C1 segment of cervical spinal cord (tissue), 14 donors: ENCODE measurements at regions not wholly inside any gene's neighbourhood (a gene's known extent, or its start where the extent isn't known, plus 50 kb on each side); places are given as distances from the start of the nearest gene placed in this dataset.

ENCODE experiments used
- DNase-seq, 14 donors: peaks; one replicate each; lab custom pipeline; 2025; lab: John Stamatoyannopoulos, UW

DNA sequence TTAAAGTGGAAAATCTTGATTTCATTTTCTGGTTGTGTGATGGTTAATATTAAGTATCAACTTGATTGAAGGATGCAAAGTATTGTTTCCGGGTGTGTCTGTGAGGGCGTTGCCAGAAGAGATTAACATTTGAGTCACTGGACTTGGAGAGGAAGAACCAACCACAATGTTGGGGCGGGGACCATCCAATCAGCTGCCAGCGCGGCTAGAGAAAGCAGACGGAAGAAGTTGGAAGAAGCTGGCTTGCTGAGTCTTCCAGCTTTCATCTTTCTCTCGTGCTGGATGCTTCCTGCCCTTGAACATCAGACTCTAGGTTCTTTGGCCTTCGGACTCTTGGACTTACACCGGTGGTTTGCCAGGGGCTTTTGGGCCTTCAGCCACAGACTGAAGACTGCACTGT is 832.6 kb upstream of the TMPRSS15 start:
- no peak for DNase-seq

DNA sequence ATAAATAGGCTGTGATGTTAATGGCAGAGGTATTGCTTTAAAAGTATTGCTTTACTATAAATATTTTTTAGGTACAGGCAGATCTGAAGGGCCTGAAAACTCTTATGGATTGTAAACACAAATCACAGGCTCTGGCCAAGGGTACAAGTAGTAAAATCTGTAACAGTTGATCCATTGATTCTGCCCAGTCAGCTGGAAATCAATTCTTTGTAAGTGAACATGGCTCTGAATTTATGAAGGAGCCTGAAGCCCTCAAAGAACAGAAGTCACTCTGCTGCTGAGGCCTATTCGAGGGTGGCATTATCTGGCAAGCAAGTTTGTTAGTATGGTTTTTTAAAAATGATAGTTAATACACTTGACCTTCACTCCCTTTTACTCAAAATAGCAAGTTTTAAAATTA is 834.0 kb upstream of the TMPRSS15 start:
- peak in 1 of 14 donors; percentile 5 for DNase-seq

DNA sequence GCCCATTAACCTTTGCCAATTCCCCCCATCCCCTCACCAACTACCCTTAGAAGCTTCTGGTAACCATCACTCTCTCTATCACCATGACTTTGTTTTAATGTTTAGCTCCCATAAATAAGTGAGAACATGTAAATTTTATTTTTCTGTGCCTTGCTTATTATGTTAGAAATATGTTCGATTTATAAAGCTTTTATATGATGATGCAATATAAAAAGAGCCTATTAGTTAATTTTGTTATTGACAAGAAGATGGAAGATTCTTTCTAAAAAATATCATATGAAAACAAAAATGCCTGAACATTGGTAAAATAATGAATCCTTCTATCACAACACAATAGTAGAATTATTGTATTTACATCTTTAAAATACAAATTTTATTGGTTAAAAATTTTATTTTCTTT is 836.1 kb upstream of the TMPRSS15 start:
- DNase-seq: no peak

DNA sequence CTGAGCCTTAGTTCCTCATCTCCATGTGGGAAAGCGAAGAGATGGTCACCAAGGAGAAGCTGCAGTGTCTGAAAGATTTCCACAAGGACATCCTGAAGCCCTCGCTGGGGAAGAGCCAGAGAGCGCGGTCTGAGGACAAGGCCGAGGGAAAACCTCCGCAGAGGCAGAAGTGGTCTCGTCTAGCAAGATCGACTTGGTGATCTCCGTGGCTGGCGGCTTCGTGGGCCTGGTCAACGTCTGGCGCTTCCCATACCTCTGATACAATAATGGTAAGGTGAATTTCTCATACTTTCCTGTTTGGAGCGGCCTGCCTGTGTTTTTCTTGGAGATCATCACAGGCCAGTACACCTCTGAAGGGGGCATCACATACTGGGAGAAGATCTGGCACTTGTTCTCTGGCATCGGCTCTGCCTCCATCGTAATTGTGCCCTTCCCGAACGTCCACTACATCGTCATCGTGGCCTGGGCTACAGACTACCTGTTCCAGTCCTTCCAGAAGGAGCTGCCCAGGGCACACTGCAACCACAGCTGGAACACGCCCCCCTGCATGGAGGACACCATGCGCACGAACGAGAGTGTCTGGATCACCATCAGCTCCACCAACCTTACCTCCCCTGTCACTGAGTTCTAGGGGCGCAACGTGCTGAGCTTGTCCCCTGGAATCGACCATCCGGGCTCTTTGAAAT is 841.1 kb upstream of the TMPRSS15 start:
- DNase-seq: no peak

DNA sequence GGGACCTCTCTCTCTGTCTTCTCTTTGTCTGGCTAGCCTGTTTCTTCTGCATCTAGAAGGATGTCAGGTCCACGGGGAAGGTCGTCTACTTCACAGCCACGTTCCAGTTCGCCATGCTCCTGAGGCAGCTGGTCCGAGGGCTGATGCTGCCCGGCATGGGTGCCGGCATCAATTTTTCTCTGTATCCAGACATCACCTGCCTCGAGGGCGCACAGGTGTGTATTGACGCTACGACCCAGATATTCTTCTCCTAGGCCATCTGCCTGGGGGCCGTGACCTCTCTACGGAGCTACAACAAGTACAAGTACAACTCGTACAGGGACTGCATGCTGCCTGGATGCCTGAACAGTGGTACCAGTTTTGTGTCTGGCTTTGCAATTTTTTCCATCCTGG is 841.6 kb upstream of the TMPRSS15 start:
- no peak for DNase-seq

DNA sequence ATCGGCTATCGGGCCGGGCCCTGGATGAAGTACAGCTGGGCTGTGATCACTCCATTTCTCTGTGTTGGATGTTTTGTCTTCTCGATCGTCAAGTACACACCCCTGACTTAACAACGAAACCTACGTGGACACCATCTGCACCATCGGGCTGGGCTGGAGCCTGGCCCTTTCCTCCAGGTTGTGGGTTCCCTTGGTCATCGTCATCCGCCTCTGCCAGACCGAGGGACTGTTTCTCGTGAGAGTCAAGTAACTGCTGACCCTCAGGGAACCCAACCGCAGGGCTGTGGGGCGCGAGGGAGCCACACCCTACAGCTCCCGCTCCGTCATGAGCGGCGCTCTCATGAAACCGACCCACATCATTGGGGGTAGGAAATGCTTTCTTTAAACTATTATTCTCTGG is 842.4 kb upstream of the TMPRSS15 start:
- no peak for DNase-seq

DNA sequence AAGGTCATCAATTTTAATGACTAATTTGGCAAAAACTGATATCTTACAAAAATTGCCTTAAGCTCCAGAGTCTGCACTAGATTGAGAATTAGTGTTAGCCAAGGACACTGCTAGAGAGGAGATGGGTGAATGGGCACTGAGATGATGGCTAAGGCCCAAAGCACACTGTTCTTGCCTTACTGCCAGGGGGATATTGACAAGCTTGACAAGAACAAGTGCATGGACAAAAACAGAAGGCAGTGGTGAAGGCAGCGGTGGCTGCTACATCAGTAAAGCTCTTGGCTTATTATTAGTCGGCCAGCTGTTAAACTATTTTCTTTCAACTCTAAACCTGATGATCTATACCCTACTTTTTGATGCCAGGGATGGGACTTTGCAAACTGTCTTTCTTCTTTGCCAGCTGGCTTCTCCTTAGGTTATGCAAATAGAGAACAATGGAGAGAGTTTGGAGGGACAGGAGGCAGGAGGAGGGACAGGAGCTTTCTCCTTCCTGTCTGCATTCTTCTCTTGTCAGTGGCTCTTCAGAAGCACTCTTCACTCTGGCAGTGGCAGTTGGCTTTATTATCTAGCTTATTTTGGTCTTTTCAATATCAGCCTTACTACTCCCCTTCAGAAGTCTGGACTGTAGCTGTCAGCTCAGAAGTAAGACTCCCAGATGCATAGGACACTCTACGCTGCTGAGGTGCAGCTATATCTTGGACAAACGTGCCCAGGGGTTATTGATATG is 853.5 kb upstream of the TMPRSS15 start:
- no peak for DNase-seq

DNA sequence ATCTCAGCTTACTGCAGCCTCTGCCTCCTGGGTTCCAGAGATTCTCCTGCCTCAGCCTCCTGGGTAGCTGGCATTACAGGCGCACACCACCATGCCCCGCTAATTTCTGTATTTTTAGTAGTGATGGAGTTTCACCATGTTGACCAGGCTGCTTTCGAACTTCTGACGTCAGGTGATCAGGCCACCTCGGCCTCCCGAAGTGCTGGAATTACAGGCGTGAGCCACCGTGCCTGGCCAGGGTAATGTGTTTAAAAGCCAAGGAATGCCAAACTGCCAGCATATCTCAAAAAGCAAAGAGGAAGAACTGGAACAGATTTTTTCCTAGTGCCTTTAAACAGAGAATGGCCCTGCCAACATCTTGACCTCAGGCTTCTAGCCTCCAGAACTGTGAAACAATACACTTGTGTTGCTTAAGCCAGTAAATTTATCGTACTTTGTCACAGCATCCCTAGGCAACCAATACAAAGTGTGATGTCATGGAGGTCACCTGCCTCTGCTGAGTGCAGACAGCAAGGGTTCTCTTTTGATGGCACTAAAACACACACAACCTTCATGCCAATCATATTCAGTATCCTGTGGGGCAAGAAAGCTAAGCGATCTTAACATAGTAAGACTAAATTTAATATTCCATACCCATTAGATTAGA is 858.3 kb upstream of the TMPRSS15 start:
- no peak for DNase-seq

DNA sequence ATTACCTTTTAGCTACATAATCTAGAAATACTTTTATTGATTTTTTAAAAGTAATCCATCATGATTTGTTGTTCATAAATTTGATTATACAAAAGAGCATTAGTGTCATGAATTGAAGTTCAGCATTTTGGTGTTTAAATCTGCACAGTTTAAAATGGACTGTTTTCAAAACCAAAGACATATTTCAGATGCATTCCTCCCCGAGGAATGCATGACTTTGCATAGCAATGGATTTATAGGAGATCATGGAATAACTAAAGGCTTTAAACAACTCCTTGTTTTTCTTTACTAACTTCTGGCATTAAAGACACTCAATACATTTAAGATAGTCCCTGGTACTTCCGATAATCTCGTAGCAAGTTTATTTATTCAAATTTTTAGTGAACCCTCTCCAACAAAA is 863.1 kb upstream of the TMPRSS15 start:
- no peak for DNase-seq

DNA sequence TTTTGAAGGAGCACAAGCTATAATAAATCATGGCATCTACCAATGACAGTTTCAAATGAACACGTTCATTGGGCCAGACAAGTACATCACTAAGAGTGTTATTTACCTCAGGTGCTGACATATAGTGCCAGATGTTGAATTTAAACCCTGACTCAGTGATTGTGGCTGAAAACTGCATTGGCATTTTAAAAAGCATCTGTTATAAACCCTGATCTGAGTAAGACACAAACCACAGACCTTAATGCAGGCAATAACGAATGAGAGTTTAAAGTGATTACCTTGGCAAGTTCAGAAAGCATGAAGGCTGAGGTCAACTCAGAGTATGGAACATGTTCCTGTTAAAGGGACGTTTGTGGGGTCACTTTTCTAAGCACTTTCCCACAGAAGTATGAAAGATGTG is 865.1 kb upstream of the TMPRSS15 start:
- DNase-seq: no peak

DNA sequence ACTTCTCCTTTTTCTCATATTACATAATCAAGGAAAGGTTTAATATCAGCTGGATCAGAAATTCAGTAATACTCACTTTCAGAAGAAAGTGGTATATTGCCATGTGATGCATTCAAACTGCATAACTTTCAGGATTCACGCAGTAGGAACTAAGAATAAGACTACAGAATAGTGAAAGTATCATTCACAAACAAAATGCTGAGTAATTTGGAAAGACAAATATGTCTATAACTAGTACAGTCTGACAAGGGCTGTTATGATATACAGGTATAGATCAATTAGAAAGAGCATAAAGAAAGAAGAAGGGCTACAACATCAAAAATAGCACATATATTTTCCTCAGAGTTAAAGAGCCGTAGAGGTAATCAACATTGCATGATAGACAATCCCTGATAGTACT is 871.5 kb upstream of the TMPRSS15 start:
- no peak for DNase-seq

DNA sequence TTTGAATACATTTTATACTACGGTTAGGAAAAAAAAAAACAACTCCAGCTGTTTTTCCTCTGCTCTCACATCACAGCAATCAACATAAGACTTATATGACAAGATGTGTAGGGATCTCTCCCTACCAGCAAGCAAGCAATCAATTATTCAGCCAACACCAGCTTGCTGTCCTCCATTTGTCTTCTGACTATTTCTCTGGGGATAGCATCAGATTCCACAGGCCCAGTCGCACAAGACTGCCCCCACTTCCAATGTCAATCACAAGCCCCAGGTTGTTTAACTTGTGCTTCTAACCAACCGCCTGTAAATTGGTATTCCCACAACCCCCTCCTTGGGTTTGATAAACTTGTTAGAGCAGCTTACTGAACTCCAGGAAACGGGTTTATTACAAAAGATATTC is 873.1 kb upstream of the TMPRSS15 start:
- DNase-seq: no peak

DNA sequence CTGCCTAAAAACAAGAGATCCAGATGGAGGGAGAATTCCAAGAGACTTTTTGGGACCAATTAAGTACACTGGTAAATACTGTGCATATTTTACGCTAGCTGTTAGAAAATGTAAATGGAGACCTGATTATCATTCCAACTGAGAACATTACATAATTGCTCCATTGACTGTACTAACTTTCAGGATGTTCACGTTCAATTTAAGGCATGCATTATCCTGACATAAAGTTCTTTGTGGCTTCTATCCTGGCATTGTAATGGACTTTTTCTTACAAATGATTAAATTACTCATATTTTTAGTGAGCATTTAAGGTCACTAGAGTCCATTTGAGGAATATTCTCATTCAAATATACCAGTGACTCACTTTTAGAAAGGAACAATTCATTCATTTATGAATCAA is 883.3 kb upstream of the TMPRSS15 start:
- no peak for DNase-seq

DNA sequence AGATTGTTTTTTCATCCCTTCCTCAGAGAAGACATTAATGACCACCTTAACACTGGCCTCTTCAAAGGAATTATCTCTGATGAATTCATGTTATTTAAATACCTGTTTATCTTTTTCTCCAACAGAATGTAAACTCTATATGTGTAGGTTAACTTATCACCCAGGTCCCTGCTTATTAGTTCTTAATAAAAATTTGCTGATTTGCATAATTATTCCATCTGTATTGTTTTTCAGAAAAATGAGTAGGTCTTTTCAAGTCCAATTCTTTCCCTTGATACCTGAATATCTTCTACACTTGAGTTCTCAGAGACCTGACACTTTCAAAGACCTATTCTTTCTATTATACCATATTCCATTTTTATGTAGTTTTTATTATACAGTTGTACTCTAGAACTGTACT is 886.7 kb upstream of the TMPRSS15 start:
- DNase-seq: no peak

DNA sequence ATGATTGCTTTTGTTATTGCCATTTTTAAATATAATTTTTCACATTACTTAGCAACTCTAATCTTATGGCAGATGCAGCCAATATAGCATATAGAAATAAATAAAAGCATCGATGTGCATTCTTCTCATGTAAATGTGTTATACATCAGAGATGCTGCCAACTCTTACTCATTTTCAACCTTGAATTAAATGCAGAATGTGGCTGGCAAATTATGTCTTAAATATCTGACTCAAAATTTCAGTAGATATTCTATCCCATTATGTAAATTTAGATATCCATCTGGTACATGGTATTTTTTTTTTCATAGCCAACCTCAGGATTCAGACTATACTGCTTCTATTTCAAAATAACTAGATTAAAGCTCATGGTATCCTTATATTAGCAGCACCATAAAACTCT is 916.7 kb upstream of the TMPRSS15 start:
- DNase-seq: no peak

DNA sequence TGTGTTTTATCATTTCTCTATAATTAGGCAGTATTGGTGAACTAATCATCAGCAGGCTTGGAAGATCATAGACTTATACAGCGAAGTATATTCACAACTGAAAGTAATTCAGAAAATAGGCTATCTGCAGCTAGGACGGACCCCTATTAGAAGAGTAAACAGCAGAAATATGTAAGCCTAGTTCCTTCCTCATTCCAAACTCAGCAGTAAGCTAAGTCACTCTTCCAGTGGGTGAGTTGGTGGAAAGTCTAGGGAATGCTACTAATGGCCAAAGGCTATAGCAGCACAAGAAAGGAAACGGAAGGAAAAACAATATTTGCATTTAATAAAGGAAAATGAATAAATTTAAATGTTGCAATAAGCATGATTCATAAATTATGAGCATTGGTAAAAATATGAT is 918.1 kb upstream of the TMPRSS15 start:
- no peak for DNase-seq

DNA sequence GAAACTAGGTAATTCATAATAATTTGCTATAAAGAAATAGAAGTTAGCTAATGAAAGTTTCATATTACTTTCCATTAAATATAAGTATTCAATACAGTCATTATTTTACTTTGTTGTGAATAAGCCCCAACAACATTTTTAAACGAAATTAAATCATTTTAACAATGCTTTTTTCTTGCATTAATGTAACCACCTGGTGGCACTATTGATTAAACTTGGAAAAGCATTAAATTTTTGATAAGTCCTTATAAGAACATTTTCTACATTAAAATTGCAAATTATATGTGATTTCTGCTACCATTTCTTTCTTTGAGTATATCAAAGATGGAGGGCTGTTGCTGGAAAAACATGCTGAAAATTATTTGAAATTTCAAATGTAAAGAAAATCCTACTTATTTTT is 918.8 kb upstream of the TMPRSS15 start:
- no peak for DNase-seq

DNA sequence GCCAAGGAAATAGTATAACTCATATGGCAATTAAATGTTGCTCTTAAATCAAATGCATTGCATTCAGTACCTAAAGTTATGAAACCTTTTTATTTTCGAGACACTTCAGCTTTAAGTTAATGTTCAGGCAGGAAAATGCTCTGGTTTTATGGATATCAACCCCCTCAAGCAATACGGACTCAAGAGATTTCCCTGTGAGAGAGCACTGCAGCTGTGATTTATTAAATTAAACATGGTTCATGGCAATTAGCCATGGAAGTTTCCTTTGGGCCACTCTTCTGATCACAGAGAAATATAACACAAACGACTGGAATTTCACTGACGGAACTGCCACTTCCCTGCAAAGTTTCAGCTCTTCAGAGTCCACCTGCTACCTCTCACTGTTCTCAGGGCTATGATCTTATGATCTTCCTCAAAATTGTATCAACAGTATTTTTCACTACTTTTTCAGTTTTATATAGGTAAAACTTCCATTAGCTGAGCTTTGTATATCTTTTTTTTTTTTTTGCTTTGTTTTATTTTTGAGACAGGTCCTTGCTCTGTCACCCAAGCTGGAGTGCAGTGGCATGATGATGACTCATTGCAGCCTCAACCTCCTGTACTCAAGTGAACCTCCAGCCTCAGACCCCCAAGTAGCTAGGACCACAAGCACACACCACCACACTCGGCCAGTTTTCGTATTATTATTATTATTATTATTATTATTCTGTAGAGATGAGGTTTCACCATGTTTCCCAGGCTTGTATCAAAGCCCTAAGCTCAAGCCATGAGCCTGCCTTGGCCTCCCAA is 923.1 kb upstream of the TMPRSS15 start:
- DNase-seq: no peak

DNA sequence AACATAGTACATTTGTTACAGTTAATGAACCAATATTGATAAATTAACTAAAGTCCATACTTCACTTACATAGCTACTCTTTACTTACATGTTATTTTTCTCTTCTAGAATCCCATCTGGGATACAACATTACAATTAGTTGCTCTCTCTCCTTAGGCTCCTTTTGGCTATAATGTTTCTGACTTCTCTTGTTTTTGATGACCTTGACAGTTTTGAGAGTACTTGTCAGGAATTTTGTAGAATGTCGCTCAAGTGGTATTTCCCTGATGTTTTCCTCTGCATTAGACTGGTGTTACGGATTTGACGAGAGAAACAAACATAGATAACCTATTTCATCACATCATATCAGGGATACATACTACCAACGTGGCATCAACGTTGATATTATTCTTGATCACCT is 925.4 kb upstream of the TMPRSS15 start:
- no peak for DNase-seq

DNA sequence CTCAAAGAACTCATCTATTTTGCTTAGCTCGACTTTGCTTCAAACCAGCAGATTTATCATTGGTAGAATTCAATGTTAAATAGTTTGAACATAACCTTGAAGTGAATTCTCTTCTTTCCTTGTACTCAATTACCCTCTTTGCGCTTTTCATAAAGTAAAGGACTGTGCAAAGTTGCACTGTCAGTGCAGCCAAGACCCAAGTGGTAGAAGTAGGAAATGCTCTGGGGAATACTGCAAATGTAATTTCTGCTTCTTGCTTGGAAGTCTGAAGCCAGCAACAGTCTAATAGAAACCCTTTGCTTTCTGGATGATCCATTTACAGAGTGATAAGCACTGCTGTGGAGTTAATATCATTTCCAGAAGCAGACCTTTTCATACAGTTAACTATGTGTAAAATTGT is 936.7 kb upstream of the TMPRSS15 start:
- DNase-seq: no peak

DNA sequence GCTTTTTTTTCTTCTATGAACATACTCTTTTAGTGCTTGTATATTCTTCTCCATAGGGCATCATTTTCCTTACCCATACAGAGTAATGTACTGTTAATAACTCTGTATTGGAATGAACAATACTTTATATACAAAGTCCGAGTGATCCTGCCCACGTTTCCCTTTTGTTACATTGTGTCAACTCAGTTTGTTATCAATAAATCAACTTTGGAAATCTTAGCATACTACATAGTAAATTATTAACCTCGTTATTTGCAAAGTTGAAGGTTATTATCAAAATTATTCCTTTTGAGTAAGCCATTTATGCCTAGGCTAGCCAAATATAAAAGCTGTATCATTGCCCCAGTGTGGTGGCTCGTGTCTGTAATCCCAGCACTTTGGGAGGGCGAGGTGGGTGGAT is 937.4 kb upstream of the TMPRSS15 start:
- no peak for DNase-seq

DNA sequence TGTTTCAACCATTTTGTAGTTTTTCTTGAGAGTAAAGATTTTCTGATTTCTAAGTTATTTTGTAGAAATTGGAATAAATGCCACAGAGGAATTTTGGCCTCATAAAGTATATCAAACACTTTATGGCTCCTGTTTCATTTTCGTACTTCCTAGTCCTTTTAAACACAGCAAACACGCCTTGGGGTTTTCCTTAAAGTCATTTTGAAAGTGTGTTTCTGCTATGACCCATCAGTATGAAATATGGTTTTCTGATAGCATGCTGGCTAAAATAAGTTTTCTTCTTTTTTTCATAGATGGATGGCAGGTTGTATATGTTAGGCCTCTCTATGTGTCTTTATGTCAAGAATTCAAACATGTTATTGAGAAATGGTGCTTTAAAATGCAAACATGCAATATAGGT is 940.1 kb upstream of the TMPRSS15 start:
- DNase-seq: no peak
